ENCODE measurements at regions not wholly inside any gene's neighbourhood (a gene's known extent, or its start where the extent isn't known, plus 50 kb on each side); places are given as distances from the start of the nearest gene placed in this dataset.

- TF ChIP-seq TAF1 (IDR thresholded peaks at IDR 0.05; ENCODE audit: borderline replicate concordance, insufficient read depth, low read length) (no peak), POLR2AphosphoS5 (IDR thresholded peaks at IDR 0.05; ENCODE audit: low read depth, low read length) (no peak), REST (IDR thresholded peaks at IDR 0.05; ENCODE audit: insufficient read depth in 1 of 2, low read depth in 2 of 2, low read length in 2 of 2) (no peak)
Measured at GRCh38 chr10:55063811-55064210, 262.8 kb upstream of the PCDH15 start.
